ENCODE measurements at regions not wholly inside any gene's neighbourhood (a gene's known extent, or its start where the extent isn't known, plus 50 kb on each side); places are given as distances from the start of the nearest gene placed in this dataset.

DNA sequence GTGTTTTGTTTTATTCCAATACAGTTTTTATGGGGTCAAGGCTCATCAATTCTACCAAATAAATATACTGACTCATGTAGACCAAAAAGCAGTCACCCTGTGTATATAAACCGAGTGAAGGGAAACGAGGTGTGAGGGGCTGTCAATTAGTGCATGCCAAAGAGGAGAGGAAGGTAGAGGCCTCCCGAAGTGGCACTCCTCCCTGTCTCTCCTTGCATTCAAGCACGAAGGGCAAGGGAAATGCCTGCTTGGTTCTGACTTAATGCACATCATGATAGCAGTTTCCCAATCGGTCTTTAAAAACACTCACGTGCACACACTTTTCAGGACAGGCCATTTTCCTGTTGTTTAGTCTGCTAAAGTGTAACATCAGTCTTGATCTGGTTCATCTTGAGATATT lies 125.6 kb upstream of the SLCO6A1 start:
- CTCF ChIA-PET: no interaction called here

DNA sequence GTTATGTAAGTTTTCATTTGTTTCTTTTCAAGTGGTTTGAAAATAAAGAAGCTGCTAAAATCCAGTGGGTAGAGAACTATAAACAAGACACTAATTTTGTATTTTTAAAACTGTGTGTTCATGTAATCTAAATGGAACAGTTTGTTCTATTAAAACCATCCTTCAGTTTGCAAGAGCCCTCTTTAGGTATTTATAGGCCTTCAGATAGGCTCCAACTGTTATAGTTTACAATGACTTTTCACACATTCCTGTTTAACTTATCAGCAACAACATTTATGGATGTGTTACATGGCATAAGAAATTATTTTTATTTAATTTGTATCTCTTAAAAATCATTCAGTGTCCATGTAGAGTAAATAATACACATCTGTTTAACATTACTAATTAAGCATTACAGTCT lies 126.7 kb upstream of the SLCO6A1 start:
- H3K36me3 ChIP-seq (ENCODE audit: control insufficient read depth, insufficient read depth, low read length): no peaks in the 10 kb centered on the region
- no peak for TF ChIP-seq CTCF (IDR thresholded peaks at IDR 0.05; ENCODE audit: insufficient read depth, low read depth, low read length)
- CTCF ChIA-PET: interaction anchor here (2.1 kb wide), 1 partner anchor 9 kb away, joined by 5 read pairs; no protein-coding TSS in a partner anchor
- H3K4me3 ChIP-seq (ENCODE audit: low read depth, low read length): no peak overlapping the region
- POLR2A ChIA-PET: interaction anchor here (0.7 kb wide), 1 partner anchor 494 kb away, joined by 5 read pairs; no protein-coding TSS in a partner anchor
- DNase-seq (ENCODE audit: low read depth): no peak
- no peaks in the 10 kb centered on the region for H3K27me3 ChIP-seq (ENCODE audit: control insufficient read depth, insufficient read depth, low read length)

More for the DNA sequence above, 125.6 kb upstream of the SLCO6A1 start:
- DNase-seq (ENCODE audit: low read depth): no peak
- TF ChIP-seq CTCF (IDR thresholded peaks at IDR 0.05; ENCODE audit: insufficient read depth, low read depth, low read length): no peak
- Histone ChIP-seq H3K4me3 (ENCODE audit: low read depth, low read length) (no peak overlapping the region), H3K36me3 (ENCODE audit: control insufficient read depth, insufficient read depth, low read length) (no peaks in the 10 kb centered on the region), H3K27me3 (ENCODE audit: control insufficient read depth, insufficient read depth, low read length) (no peaks in the 10 kb centered on the region)
- POLR2A ChIA-PET: no interaction called here

GRCh38 chr5:102625928-102626327 lies 127.1 kb upstream of the SLCO6A1 start:
- TF ChIP-seq CTCF (IDR thresholded peaks at IDR 0.05; ENCODE audit: insufficient read depth, low read depth, low read length): no peak
- H3K36me3 ChIP-seq (ENCODE audit: control insufficient read depth, insufficient read depth, low read length): no peaks in the 10 kb centered on the region
- no peaks in the 10 kb centered on the region for H3K27me3 ChIP-seq (ENCODE audit: control insufficient read depth, insufficient read depth, low read length)
- no peak overlapping the region for H3K4me3 ChIP-seq (ENCODE audit: low read depth, low read length)
- no peak for DNase-seq (ENCODE audit: low read depth)
- ChIA-PET CTCF (interaction anchor here (1.1 to 2.1 kb wide), 2 partner anchors 9 to 414 kb away, joined by 5 to 9 read pairs; no protein-coding TSS in a partner anchor), POLR2A (interaction anchor here (0.7 kb wide), 1 partner anchor 494 kb away, joined by 5 read pairs; no protein-coding TSS in a partner anchor)

GRCh38 chr5:102627315-102627714 lies 127.8 kb upstream of the PAM start:
- Histone ChIP-seq H3K27me3 (ENCODE audit: control insufficient read depth, insufficient read depth, low read length) (no peaks in the 10 kb centered on the region), H3K36me3 (ENCODE audit: control insufficient read depth, insufficient read depth, low read length) (no peaks in the 10 kb centered on the region), H3K4me3 (ENCODE audit: low read depth, low read length) (no peak overlapping the region)
- no peak for DNase-seq (ENCODE audit: low read depth)
- ChIA-PET CTCF (interaction anchor here (1.1 kb wide), 1 partner anchor 413 kb away, joined by 9 read pairs; no protein-coding TSS in a partner anchor), POLR2A (no interaction called here)
- no peak for TF ChIP-seq CTCF (IDR thresholded peaks at IDR 0.05; ENCODE audit: insufficient read depth, low read depth, low read length)

GRCh38 chr5:102628441-102629175 lies 126.5 kb upstream of the PAM start:
- CTCF ChIA-PET: interaction anchor here (0.7 kb wide), 1 partner anchor 18 kb away, joined by 3 read pairs; no protein-coding TSS in a partner anchor
- POLR2A ChIA-PET: no interaction called here

More at GRCh38 chr5:102628441-102629175, 126.5 kb upstream of the PAM start:
- TF ChIP-seq CTCF (IDR thresholded peaks at IDR 0.05; ENCODE audit: insufficient read depth, low read depth, low read length): no peak
- Histone ChIP-seq H3K4me3 (ENCODE audit: low read depth, low read length) (no peak overlapping the region), H3K36me3 (ENCODE audit: control insufficient read depth, insufficient read depth, low read length) (no peaks in the 10 kb centered on the region), H3K27me3 (ENCODE audit: control insufficient read depth, insufficient read depth, low read length) (no peaks in the 10 kb centered on the region)
- no peak for DNase-seq (ENCODE audit: low read depth)

Data from BJ (cell line).